ENCODE measurements at regions not wholly inside any gene's neighbourhood (a gene's known extent, or its start where the extent isn't known, plus 50 kb on each side); places are given as distances from the start of the nearest gene placed in this dataset.
A peak's percentile ranks its signal among the peaks of the same experiment; 100 is the strongest.

- intact Hi-C loops (cut with micrococcal nuclease) = no loop called here
- H3K4me1 ChIP-seq = no peaks in the 10 kb centered on the region
- TF ChIP-seq, protein P1, sequence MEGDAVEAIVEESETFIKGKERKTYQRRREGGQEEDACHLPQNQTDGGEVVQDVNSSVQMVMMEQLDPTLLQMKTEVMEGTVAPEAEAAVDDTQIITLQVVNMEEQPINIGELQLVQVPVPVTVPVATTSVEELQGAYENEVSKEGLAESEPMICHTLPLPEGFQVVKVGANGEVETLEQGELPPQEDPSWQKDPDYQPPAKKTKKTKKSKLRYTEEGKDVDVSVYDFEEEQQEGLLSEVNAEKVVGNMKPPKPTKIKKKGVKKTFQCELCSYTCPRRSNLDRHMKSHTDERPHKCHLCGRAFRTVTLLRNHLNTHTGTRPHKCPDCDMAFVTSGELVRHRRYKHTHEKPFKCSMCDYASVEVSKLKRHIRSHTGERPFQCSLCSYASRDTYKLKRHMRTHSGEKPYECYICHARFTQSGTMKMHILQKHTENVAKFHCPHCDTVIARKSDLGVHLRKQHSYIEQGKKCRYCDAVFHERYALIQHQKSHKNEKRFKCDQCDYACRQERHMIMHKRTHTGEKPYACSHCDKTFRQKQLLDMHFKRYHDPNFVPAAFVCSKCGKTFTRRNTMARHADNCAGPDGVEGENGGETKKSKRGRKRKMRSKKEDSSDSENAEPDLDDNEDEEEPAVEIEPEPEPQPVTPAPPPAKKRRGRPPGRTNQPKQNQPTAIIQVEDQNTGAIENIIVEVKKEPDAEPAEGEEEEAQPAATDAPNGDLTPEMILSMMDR (IDR thresholded peaks at IDR 0.05; ENCODE audit: borderline replicate concordance) = no peak
- H3K27ac ChIP-seq (replicated peaks) = no peak overlapping the region
- H3K36me3 ChIP-seq = no peaks in the 10 kb centered on the region
- no peak for DNase-seq
- peaks cover 3% of the 10 kb centered on the region for H3K9me3 ChIP-seq (replicated peaks)
- no peaks in the 10 kb centered on the region for H3K27me3 ChIP-seq (ENCODE audit: low read depth)
- H3K4me3 ChIP-seq = no peak overlapping the region
These were observed 89.0 kb downstream of the MXRA5 start for GRCh38 chrX:3257471-3257870.

DNA sequence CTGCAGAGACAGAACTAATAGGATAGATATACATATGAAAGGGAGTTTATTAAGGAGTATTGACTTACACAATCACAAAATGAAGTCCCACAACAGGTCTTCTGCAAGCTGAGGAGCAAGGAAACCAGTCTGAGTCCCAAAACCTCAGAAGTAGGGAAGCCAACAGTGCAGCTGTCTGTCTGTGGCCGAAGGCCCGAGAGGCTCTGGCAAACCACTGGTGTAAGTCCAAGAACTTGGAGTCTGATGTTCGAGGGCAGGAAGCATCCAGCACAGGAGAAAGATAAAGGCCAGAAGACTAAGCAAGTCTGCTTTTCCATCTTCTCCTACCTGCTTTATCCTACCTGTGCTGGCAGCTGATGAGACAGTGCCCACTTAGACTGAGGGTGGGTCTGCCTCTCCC is 89.6 kb downstream of the MXRA5 start:
- intact Hi-C loops (cut with micrococcal nuclease) = no loop called here

GRCh38 chrX:3252744-3253143 is 93.7 kb downstream of the MXRA5 start:
- H3K4me1 ChIP-seq = no peaks in the 10 kb centered on the region
- TF ChIP-seq, protein P1 (IDR thresholded peaks at IDR 0.05; ENCODE audit: borderline replicate concordance) = no peak
- intact Hi-C loops (cut with micrococcal nuclease) = no loop called here
- no peak overlapping the region for H3K4me3 ChIP-seq
- no peaks in the 10 kb centered on the region for H3K36me3 ChIP-seq
- H3K27ac ChIP-seq (replicated peaks) = no peak overlapping the region
- no peaks in the 10 kb centered on the region for H3K9me3 ChIP-seq (replicated peaks)
- DNase-seq = no peak
- H3K27me3 ChIP-seq (ENCODE audit: low read depth) = no peaks in the 10 kb centered on the region

More for the DNA sequence above, 89.6 kb downstream of the MXRA5 start:
- no peaks in the 10 kb centered on the region for H3K36me3 ChIP-seq
- peak; percentile 13 for DNase-seq
- H3K4me1 ChIP-seq = no peaks in the 10 kb centered on the region
- no peak overlapping the region for H3K4me3 ChIP-seq
- no peaks in the 10 kb centered on the region for H3K27me3 ChIP-seq (ENCODE audit: low read depth)
- no peaks in the 10 kb centered on the region for H3K9me3 ChIP-seq (replicated peaks)
- no peak overlapping the region for H3K27ac ChIP-seq (replicated peaks)
- TF ChIP-seq, protein P1 (IDR thresholded peaks at IDR 0.05; ENCODE audit: borderline replicate concordance) = no peak

GRCh38 chrX:3250966-3251365 is 95.5 kb downstream of the MXRA5 start:
- no peak overlapping the region for H3K4me3 ChIP-seq
- no peaks in the 10 kb centered on the region for H3K36me3 ChIP-seq
- intact Hi-C loops (cut with micrococcal nuclease) = no loop called here
- no peaks in the 10 kb centered on the region for H3K4me1 ChIP-seq
- H3K27ac ChIP-seq (replicated peaks) = no peak overlapping the region
- TF ChIP-seq, protein P1 (IDR thresholded peaks at IDR 0.05; ENCODE audit: borderline replicate concordance) = no peak
- H3K27me3 ChIP-seq (ENCODE audit: low read depth) = no peaks in the 10 kb centered on the region
- no peaks in the 10 kb centered on the region for H3K9me3 ChIP-seq (replicated peaks)
- no peak for DNase-seq

- Histone ChIP-seq H3K4me3 (no peak overlapping the region), H3K9me3 (replicated peaks) (no peaks in the 10 kb centered on the region), H3K4me1 (no peaks in the 10 kb centered on the region), H3K36me3 (no peaks in the 10 kb centered on the region), H3K27ac (replicated peaks) (no peak overlapping the region), H3K27me3 (ENCODE audit: low read depth) (no peaks in the 10 kb centered on the region)
- TF ChIP-seq, protein P1 (IDR thresholded peaks at IDR 0.05; ENCODE audit: borderline replicate concordance) = peak; percentile 36
- intact Hi-C loops (cut with micrococcal nuclease) = no loop called here
- DNase-seq = no peak
These were observed 101.5 kb downstream of the MXRA5 start for GRCh38 chrX:3244955-3245354.

All from left ventricle myocardium inferior (tissue), 1 donor.